ENCODE measurements at regions not wholly inside any gene's neighbourhood (a gene's known extent, or its start where the extent isn't known, plus 50 kb on each side); places are given as distances from the start of the nearest gene placed in this dataset.

GRCh38 chr5:2696156-2696807, 55.2 kb downstream of the IRX2 start:
- DNase-seq = no peak

GRCh38 chr5:2695200-2695891, 56.1 kb downstream of the IRX2 start:
- no peak for DNase-seq

DNA sequence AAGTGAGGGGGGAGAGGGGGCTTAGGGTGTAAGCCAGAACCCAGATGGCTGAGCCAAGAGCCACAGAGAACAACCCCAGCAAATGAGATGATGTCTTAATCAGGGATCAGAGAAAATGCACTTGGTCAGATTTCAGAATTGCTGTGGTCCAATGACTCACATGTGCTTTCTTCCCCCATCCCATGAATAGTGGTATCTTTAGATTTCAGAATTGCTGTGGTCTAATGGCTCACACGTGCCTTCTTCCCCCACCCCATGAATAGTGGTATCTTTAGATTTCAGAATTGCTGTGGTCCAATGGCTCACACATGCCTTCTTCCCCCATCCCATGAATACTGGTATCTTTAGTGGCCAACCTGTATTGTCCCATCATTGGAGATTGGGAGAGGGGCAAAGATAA, 59.9 kb downstream of the IRX2 start:
- DNase-seq = no peak

DNA sequence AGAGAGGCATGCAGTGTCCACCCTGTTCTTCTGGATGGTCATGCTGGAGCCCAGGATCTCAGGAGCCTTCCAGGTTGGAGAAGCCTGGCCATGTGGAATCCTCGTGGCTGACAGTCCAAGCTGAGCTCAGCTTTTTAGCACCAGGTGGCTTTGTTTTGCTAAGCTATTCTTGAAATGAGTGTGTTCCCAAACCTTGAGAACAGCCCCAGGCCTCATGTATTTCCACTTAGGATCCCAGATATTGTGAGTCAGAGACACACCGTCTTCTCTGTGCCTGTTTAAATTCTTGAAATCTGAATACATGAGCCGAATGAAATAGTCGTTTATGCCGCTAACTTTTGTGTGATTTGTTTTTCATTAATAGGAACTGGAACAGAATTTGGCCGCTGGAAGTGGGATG, 61.2 kb downstream of the IRX2 start:
- DNase-seq = no peak

GRCh38 chr5:2688586-2688985, 62.9 kb downstream of the IRX2 start:
- DNase-seq = no peak

GRCh38 chr5:2687746-2688145, 63.7 kb downstream of the IRX2 start:
- no peak for DNase-seq

DNA sequence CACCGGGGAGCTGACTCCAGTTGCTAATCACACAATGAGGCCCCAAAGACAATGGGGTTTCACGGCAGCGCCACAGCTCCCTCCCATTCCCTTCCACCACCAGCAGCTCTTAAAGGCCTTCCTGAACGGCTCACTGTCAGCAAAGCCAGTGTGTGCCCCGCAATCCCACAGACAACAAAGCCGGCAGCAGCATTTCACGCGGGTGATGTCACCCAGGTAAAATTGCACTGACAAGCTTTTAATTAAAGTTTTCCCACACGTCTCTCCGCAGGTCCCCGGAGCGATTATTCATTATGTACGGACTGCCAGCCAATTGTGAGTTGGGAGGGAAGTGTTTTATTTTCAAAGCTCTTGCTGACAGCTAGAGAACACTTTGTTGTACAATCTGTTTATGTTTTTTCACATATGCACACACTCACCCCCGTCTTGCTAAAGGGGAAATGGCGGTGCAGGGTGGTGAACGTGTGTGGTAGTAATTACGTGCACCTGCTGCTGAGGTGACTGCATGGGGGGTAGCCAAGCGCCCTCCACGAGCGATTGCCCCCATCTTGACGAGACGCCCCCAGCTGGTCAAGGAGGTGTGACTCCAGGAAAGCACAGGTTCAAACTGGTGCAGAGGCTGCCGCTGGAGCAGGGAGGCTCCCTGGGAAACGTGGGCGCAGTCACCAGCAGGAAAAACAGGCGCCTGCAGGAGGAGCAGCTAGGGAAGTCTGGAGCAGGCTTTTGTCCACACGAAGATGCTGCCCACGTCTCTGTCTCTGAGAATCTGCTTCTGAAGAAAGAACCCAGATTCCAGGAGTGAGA, 65.0 kb downstream of the IRX2 start:
- no peak for DNase-seq

DNA sequence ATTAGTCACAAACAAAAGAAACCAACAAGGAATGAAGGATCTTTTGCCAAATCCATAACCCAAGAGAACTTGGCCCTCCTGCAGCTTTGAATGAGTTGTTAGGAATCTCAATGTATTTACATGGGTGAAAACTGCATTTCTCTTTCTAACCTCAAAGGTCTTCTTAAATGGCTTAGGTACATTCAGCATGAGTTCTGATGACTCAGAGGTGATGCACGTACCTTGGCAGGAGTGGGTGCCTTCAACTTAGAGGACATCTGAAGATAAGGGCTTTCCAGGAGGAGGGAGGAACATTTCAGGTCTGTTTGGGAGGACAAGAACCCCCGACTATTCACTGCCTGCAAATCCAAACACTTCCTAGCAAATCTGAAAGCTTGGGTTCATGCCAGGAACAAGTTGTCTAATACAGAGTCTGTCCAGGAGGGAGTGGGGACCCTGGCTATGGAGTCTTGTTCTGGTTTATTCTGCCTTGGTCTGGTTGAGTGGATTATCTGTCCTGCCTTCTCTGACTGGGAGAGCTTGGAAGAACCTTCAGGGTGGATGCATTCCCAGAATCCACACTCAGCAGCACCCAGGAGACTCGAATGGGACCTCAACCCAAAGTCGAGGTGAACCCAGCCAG, 65.7 kb downstream of the IRX2 start:
- DNase-seq = no peak

DNA sequence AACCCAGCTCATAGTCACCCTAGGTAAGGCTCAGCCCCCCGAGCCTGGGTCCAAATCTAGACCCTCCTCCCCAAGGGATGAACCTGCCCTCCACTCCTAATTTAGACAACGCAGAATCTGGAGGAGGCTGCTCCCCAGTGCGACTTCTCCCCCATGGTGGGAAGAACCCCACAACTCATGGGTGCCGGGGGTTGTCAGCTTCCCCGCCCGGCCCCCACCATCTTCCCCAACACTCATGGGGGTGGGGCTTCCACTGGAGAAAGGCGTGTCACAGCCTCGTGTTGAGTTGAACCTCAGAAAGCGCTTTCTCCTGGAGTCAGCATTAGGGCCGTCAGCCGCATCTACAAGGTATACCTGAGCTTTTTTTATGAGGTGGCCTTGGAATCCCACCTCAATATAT, 66.9 kb downstream of the IRX2 start:
- no peak for DNase-seq

- DNase-seq = no peak
These were observed 67.8 kb downstream of the IRX2 start for GRCh38 chr5:2683720-2684119.

- no peak for DNase-seq
These were observed 70.0 kb downstream of the IRX2 start for GRCh38 chr5:2681476-2681875.

DNA sequence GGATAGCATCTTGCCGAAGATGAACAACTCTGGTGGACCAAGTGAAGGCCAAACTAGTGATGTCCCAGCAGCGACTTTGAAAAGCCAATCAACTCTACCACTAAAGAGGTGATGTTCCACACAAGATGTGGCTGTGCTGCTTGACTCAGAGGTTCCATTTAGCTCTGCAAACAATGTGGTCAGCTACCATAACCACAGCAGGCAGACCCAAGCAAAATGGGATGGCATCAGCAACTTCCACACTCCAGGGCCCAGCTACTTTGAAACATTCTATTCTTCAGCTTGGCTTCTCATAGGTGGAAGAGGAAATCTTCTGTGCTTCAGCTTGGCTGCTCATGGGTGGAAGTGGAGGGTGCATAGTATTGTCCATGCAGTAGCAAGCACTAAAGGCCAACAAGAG, 70.5 kb downstream of the IRX2 start:
- DNase-seq = no peak

DNA sequence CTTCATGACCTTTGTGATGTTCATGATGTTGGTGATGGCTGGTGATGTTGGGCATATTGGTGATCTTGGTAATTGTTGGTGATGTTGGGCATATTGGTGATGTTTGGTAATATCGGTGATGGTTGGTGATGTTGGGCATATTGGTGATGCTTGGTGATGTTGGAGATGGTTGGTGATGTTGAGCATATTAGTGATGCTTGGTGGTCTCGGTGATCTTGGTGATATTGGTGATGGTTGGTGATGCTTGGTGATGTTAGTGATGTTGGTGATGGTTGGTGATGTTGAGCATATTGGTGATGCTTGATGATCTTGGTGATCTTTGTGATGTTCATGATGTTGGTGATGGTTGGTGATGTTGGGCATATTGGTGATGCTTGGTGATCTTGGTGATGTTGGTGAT, 73.8 kb downstream of the IRX2 start:
- peak; percentile 1 for DNase-seq

DNA sequence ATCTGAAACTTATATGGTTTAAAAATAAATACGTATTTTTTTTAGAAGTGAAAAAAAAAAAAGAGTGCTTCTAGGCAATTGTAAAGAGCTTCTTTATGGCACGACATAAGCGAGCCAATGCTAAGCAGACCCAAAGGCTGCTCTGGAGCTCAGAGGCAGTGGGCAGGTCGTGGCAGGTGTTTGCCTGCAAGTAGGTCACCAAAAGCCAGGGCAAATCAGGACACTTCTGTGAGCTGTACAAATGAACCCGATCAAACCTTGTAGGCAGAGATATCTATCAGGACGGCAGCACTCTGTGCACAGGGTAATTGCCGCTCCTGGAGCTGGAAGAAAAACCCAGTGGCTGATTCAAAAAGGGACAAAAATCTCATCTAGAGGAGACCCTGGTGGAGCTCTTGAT, 75.9 kb downstream of the IRX2 start:
- no peak for DNase-seq

DNA sequence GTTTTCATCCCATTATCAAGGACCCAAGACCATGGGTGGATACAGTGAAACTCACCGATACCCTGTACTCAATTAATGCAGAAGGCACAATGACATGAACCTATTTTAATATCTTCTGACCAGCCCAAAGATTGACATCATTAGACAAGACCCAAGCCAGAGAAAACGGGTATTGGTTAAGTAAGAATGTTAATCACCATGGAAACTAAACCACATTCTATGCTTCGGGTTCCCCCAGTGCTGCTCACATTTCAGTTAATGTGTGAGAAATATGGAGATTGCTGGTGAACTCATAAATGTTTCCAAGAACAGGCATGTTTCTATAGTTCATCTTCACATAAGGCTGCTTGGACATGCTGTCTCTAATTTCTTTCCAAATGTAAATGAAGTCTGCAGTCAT, 77.0 kb downstream of the IRX2 start:
- DNase-seq = no peak

- DNase-seq = no peak
These were observed 80.5 kb downstream of the IRX2 start for GRCh38 chr5:2670940-2671339.

DNA sequence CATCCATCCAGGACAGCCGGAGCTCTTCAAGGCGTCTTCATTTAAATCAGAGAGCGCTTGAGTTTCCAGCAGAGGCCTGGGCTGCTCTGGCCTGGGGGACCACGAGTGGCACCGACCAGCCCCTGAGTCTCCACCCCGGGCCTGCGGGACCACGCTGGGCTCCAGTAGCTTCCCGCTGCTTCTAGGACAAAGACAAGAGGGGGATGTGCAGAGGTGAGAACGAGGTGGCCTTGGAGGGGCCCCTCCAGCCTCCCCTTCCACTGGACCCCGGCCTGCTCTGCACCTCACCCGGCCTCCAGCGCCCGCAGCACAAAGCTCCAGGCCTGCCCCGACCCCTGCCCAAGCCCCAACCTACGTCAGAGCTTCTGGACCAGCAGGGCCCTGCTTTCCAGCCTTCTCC, 81.6 kb downstream of the IRX2 start:
- DNase-seq = no peak

DNA sequence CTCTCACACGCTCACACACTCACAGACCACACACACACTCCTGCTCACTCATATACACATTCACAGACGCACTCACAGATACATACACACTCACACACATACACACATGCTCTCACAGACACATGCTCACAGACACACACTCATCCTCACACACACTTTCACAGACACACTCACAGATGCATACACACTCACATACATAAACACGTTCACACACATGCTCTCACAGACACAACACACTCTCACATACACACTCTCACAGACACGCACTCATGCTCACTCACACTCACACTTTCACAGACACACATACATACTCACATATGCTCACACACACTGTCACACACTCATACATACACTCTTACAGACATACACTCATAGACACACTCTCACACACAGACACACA, 82.2 kb downstream of the IRX2 start:
- no peak for DNase-seq

DNA sequence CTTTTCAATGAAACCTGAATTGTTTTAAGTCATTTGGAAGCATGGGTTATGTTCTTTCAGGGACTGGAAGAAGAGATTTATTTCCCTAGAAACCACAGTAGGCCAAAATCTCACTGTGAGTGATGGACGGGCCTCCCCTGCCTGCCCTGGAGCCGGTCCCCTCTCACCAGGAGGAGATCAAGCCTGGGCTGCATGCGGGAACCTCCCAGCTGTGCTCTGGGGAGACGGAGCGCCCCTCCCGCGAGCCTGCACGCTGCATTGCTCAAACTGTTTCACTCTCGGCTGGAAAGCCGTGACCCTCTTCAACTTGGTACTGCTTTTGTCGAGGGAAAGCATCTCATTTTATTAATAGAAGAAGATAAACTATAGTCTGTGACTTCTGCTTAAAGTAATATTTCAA, 85.4 kb downstream of the IRX2 start:
- no peak for DNase-seq

DNA sequence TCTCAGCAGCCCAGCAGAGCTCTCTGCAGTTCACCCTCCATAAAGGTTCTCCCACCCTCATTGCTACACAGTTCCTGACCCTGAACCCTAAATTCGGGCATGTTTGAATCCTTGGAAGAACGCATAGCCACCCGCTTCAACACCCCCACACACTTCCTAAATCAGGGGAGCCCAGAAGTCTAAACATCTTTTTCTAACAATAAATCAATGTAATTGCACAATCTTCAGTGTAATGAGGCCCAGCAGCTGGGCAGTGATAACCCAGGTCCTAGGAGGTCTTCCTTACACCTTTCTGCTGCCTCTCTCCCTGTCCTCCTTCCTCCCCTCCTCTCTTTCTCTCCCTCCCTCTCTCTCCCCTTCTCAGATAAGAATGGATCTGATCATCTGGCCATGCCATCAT, 88.0 kb downstream of the IRX2 start:
- DNase-seq = no peak

GRCh38 chr5:2660315-2660714, 91.2 kb downstream of the IRX2 start:
- no peak for DNase-seq

DNA sequence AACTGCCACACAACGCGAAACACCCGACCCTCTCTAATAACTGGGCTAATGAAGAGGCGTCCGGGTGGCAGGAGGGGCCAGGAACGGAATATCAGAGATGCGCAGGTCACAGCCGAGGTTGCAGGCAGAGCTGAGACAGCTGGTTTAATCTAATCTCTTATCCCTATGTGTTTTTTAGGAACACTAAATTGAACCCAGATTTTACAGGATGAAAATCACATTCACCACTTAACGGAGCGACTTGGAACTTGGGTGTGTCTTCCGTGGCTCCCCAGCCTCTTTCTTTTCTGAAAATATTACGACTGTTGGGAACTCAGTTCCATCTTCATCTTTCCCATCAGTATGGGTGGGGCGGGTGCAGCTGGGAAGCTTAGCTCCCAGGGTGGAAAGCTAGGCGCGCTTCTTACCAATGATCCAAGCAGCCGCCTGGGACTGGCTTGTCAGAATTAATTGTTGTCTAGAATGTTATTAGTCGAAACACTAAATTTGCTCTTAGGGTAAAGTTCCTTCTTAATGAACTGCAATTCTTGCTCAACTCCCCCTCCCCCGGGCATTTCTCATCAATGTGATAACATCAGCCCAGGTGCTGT, 92.5 kb downstream of the IRX2 start:
- DNase-seq = no peak

- no peak for DNase-seq
These were observed 93.0 kb downstream of the IRX2 start for GRCh38 chr5:2658447-2658846.
